ENCODE measurements at regions not wholly inside any gene's neighbourhood (a gene's known extent, or its start where the extent isn't known, plus 50 kb on each side); places are given as distances from the start of the nearest gene placed in this dataset.
"Not testable (repeated sequence)": the region's sequence is repeated elsewhere in the genome, so short reads cannot be mapped to it uniquely, and the experiment has no call there.

- not testable (repeated sequence) for DNase-seq (ENCODE audit: low spot score)
These were observed 92.6 kb upstream of the THOC3 start for GRCh38 chr5:176060472-176061268.

DNA sequence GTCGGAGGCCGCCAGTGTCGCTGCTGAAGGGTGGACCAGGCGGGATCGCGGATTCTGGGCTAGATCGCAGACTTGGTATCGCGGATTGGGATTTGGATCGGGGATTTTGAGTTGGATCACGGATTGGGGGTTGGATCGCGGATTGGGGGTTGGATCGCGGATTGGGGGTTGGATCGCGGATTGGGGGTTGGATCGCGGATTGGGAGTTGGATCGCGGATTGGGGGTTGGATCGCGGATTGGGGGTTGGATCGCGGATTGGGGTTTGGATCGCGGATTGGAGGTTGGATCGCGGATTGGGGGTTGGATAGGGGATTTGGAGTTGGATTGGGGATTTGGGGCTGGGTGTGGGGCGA is 93.1 kb upstream of the THOC3 start:
- not testable (repeated sequence) for DNase-seq (ENCODE audit: low spot score)

GRCh38 chr5:176061660-176062059 is 93.5 kb upstream of the THOC3 start:
- DNase-seq (ENCODE audit: low spot score) = not testable (repeated sequence)

GRCh38 chr5:176066262-176066945 is 98.3 kb upstream of the THOC3 start:
- not testable (repeated sequence) for DNase-seq (ENCODE audit: low spot score)

DNA sequence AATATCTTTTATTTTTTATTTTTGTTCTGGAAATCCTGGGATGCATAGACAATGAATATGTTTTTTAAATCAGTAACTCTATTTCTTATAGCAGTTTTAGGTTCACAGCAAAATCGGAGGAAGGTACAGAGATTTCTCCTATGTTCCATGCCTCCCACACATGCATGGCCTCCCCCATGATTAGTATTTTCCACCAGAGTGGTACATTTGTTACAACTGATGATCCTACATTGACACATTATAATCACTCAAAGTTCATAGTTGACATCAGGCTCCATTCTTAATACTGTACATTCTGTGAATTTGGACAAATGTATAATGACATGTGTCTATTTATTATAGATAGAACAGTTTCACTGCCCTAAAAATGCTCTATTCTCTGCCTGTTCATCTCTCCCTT is 99.0 kb upstream of the THOC3 start:
- DNase-seq (ENCODE audit: low spot score) = not testable (repeated sequence)

DNA sequence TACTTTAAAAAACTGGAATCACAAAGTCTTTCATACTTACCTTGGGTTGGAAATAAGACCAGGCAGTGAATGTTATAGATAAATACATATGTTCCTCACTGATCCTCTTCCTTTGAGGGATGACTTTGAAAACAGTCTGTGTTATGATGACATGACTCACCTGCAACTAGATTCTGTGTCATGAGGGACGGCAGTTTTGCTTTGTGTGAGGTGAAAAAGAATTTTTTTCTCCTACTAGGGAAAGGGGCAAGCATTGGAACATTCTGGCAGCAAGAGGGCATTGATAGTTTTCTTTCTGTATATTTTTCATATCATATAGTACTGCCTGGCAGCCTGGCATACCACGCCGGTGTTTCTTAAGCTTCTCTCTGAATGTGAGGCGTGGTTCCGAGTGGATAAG is 99.8 kb upstream of the THOC3 start:
- not testable (repeated sequence) for DNase-seq (ENCODE audit: low spot score)

GRCh38 chr5:176073996-176074571 is 106.0 kb upstream of the THOC3 start:
- not testable (repeated sequence) for DNase-seq (ENCODE audit: low spot score)

DNA sequence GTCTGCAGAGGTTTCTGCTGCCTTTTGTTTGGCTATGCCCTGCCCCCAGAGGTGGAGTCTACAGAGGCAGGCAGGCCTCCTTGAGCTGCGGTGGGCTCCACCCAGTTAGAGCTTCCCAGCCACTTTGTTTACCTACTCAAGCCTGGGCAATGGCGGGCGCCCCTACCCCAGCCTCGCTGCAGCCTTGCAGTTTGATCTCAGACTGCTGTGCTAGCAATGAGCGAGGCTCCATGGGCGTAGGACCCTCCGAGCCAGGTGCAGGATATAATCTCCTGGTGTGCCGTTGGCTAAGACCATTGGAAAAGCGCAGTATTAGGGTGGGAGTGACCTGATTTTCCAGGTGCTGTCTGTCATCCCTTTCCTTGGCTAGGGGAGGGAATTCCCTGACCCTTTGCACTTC is 115.6 kb upstream of the THOC3 start:
- DNase-seq (ENCODE audit: low spot score) = not testable (repeated sequence)

- not testable (repeated sequence) for DNase-seq (ENCODE audit: low spot score)
These were observed 135.0 kb upstream of the THOC3 start for GRCh38 chr5:176103083-176103482.

DNA sequence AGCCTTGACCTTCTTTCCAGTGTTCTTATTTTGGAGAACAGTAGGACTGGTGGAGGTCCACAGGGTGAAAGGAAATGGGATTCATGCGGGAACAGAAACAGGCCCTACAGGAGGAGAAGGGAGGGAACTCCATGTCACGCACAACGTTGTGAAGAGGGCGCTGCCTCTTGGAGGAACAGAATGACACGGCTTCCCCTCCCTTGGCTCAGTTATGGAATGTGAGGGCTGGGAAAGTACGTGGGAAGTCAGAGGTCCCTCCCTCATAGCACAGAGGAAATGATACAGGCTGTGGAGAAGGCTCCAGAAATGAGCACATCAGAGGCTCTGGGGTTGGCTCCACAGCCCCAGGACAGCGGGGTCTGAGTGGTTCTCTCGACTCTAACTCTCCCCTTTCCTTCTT is 125.3 kb upstream of the SIMC1 start:
- DNase-seq (ENCODE audit: low spot score) = not testable (repeated sequence)

- not testable (repeated sequence) for DNase-seq (ENCODE audit: low spot score)
These were observed 124.4 kb upstream of the SIMC1 start for GRCh38 chr5:176113673-176114335.

GRCh38 chr5:176114825-176115224 is 123.4 kb upstream of the SIMC1 start:
- not testable (repeated sequence) for DNase-seq (ENCODE audit: low spot score)

- DNase-seq (ENCODE audit: low spot score) = not testable (repeated sequence)
These were observed 120.5 kb upstream of the SIMC1 start for GRCh38 chr5:176117699-176118238.

GRCh38 chr5:176122361-176122760 is 115.9 kb upstream of the SIMC1 start:
- DNase-seq (ENCODE audit: low spot score) = not testable (repeated sequence)

DNA sequence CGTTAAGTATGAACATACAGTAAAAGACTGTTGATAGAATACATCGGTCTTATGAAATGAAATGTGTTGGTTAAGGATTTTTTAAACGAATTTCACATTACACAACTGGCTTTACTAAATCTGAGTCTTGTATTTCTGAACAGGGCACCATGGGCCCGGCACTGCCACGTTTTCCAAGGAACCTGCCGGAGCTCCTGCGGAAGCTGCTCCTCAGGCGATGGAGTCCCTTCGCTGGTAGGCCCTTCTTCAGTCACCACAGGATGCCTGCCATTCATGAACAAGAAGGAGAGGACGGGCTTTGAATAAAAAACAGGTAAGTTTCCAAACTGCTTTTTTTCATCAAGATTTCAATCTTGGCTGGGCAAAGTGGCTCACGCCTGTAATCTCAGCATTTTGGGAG is 114.1 kb upstream of the SIMC1 start:
- DNase-seq (ENCODE audit: low spot score) = not testable (repeated sequence)

GRCh38 chr5:176131771-176132170 is 106.5 kb upstream of the SIMC1 start:
- no peak for DNase-seq (ENCODE audit: low spot score)

GRCh38 chr5:176132471-176133288 is 105.5 kb upstream of the SIMC1 start:
- no peak for DNase-seq (ENCODE audit: low spot score)

DNA sequence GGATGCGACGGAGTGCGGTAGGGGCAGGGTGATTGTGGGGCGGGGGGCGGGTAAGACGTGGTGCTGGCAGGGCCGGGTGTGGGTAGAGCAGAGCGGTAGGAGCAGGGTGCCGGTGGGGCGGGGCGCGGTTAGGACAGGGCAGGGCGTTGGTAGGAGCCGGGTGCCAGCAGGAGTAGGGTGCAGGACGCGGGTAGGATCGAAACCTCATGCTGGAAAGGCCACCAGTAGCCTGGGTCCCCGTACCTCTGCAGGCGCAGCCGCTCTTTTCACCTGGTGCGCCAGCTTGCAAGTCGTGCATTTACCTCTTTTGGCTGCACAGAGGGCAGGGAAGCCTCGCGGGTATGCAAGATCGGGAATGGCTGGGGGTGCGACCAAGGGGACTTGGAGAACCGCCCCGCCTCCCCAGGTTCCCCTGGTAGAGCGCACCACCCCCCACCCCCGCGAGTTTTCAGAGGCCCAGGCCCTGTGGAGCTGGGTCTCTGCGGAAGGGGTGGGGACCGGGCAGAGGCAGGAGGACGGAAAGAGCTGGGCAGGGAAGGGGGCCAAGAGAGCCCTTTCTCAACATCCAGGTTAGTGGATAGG is 104.8 kb upstream of the SIMC1 start:
- DNase-seq (ENCODE audit: low spot score) = no peak

DNA sequence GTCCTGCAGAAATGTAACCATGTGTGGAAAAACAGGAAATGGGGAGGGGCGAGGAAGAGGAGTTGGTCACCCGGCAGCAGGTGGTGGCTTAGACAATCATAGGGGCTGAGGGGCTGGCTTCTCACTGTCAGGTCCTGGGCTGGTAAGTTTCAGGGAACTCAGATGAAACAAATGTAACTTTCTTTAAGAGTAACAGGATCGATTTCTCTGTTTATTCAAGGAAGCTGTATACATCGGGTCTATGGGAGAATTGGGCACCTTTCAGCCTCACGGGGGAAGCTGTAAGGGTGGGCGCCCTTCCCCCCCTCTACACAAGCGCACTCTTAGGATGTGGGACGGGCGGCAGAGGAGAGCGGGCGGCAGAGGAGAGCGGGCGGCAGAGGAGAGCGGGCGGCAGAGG is 104.3 kb upstream of the SIMC1 start:
- no peak for DNase-seq (ENCODE audit: low spot score)

DNA sequence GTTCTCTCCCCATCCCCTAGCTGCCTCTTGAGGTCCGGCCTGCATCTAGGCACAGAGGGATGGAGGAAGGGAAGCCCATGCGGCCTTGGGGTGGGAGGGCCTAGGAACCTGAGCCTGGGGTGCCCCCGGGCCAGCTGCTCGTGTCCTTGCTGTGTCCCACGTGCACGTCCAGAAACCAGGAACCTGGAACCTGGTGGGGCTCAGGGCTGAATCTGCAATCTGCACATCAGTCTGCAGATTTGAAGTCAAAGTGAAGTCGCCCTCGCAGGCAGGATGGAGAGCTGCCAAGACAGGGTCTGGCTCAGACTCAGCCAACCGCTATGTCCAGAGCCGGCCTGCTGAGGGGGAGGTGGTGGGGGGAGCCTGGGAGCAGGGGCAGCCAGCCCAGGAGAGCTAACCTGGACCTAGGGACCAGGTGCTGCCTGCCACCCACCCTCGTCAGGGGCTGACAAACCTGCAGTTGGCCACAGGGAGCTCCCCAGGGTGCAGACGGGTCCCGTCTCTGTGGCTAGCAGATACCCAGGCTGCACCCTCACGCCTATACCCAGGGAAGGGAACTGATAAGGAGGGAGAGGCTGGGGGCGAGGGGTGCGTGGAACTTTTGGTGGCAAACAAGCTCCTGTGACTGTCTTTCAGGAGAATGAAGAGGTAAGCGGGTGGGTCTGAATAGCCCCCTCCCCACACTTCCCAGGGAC is 103.5 kb upstream of the SIMC1 start:
- no peak for DNase-seq (ENCODE audit: low spot score)
